Panc1 (cell line): ENCODE measurements at regions not wholly inside any gene's neighbourhood (a gene's known extent, or its start where the extent isn't known, plus 50 kb on each side); places are given as distances from the start of the nearest gene placed in this dataset.

ENCODE experiments used
- ATAC-seq: fragments of 200-7000 bp; cut with Tn5 transposase; 2 replicates; pipeline ENCODE4 v1.9.1; 2020; ENCODE audit warnings: mild to moderate bottlenecking, moderate library complexity
- BruUV-seq: library from RNA; stranded (reverse); fragments of 400-500 nt; replicated peaks from 2 replicates; lab custom pipeline; 2021; lab: Mats Ljungman, UMichigan
- CTCF ChIA-PET: fragments of 300-600 bp; sonication (Branson Sonifier 250); formaldehyde crosslinking; loops from one replicate; lab custom pipeline; 2022; ENCODE audit warnings: antibody characterized with exemption; lab: Charles Lee
- POLR2A ChIA-PET: fragments of 300-600 bp; sonication (Branson Sonifier 250); formaldehyde crosslinking; loops from one replicate; lab custom pipeline; 2022; ENCODE audit warnings: antibody characterized with exemption; lab: Charles Lee
- DNase-seq: peaks from one replicate; pipeline ENCODE4 v3.0.0-alpha.2; 2010; ENCODE audit warnings: low read depth, low spot score
- H3K27ac ChIP-seq: 2 replicates; pipeline ENCODE4 v1.5.1; 2011; ENCODE audit warnings: mild to moderate bottlenecking, low read length, inconsistent platforms
- H3K27me3 ChIP-seq: fragments of 200-500 bp; sonication (Bioruptor generic); 2 replicates; pipeline ENCODE4 v1.6.0; 2014; ENCODE audit warnings: low read length, inconsistent platforms; ENCODE audit not compliant: control insufficient read depth, insufficient read depth
- H3K36me3 ChIP-seq: fragments of 200-500 bp; sonication (Bioruptor generic); 2 replicates; pipeline ENCODE4 v1.5.1; 2014; ENCODE audit warnings: inconsistent platforms, mild to moderate bottlenecking, low read length, moderate library complexity; ENCODE audit not compliant: control insufficient read depth, insufficient read depth
- H3K4me1 ChIP-seq: 2 replicates; pipeline ENCODE4 v1.5.1; 2011; ENCODE audit warnings: inconsistent platforms, mild to moderate bottlenecking, low read length, moderate library complexity; ENCODE audit not compliant: control insufficient read depth, insufficient read depth
- H3K4me3 ChIP-seq, 2 experiments: 2 replicates each; pipeline ENCODE4 v1.5.1; 2011 to 2012; ENCODE audit warnings: low read depth in 2 of 2, low read length in 2 of 2, mild to moderate bottlenecking in 2 of 2, inconsistent platforms in 1 of 2, moderate library complexity in 1 of 2
- H3K9me3 ChIP-seq: fragments of 200-500 bp; sonication (Bioruptor generic); 2 replicates; pipeline ENCODE4 v1.5.1; 2014; ENCODE audit warnings: low read depth, mild to moderate bottlenecking, inconsistent platforms, low read length, moderate library complexity; ENCODE audit not compliant: control insufficient read depth, insufficient read depth
- CTCF ChIP-seq: fragments of 450-650 bp; IDR thresholded peaks from 2 replicates; pipeline ENCODE4 v1.5.1; 2017; ENCODE audit warnings: mild to moderate bottlenecking
- POLR2AphosphoS5 ChIP-seq: IDR thresholded peaks from 2 replicates; pipeline ENCODE4 v1.6.1; 2012; ENCODE audit warnings: mild to moderate bottlenecking, low read depth, low read length, moderate library complexity
- REST ChIP-seq, 2 experiments: IDR thresholded peaks; 2 replicates each; pipeline ENCODE4 v1.6.1; 2011 to 2012; ENCODE audit warnings: low read depth in 2 of 2, control low read depth in 1 of 2, low read length in 1 of 2, mild to moderate bottlenecking in 1 of 2, moderate library complexity in 1 of 2; ENCODE audit not compliant: insufficient read depth in 1 of 2
- SIN3A ChIP-seq: IDR thresholded peaks from 2 replicates; pipeline ENCODE4 v1.6.1; 2012; ENCODE audit warnings: low read depth, mild to moderate bottlenecking, low read length, moderate library complexity, borderline replicate concordance; ENCODE audit not compliant: insufficient read depth
- TCF7L2 ChIP-seq: IDR thresholded peaks from 2 replicates; pipeline ENCODE4 v1.6.1; 2011; ENCODE audit warnings: mild to moderate bottlenecking, low read depth, low read length, inconsistent platforms
- in situ Hi-C: cut with HindIII; loops from 2 replicates; pipeline ENCODE4 v1.10.0; 2016; ENCODE audit warnings: low sequenced_read_pairs, low pct_unique_long_range_greater_than_20kb
- intact Hi-C: fragments of 100-400 bp; cut with micrococcal nuclease; formaldehyde crosslinking; loops from one replicate; pipeline ENCODE4 v1.10.0; 2022; ENCODE audit not compliant: unreplicated experiment

- CTCF ChIA-PET, result no interaction called here
- ATAC-seq (no peak), DNase-seq (no peak)
- Histone ChIP-seq H3K36me3 (no peaks in the 10 kb centered on the region), H3K27me3 (no peaks in the 10 kb centered on the region), H3K27ac (no peak overlapping the region), H3K9me3 (no peaks in the 10 kb centered on the region), H3K4me1 (no peaks in the 10 kb centered on the region), H3K4me3 (no peak overlapping the region)
- POLR2A ChIA-PET, result no interaction called here
- TF ChIP-seq CTCF (no peak), SIN3A (no peak), POLR2AphosphoS5 (no peak), TCF7L2 (no peak), REST (IDR thresholded peaks at IDR 0.05; ENCODE audit: insufficient read depth in 1 of 2, low read depth in 2 of 2, low read length in 1 of 2) (no peak)
- in situ Hi-C loops (no loop called here), intact Hi-C loops (no loop called here)
- no TSS peak for BruUV-seq
Measured at GRCh38 chr4:11593576-11594116, 165.0 kb upstream of the HS3ST1 start.

GRCh38 chr4:11592276-11592675 lies 163.6 kb upstream of the HS3ST1 start:
- TF ChIP-seq TCF7L2 (no peak), POLR2AphosphoS5 (no peak), CTCF (no peak), SIN3A (no peak), REST (IDR thresholded peaks at IDR 0.05; ENCODE audit: insufficient read depth in 1 of 2, low read depth in 2 of 2, low read length in 1 of 2) (no peak)
- DNase-seq, result no peak
- ChIA-PET POLR2A (no interaction called here), CTCF (no interaction called here)
- H3K27ac ChIP-seq, result no peak overlapping the region
- H3K4me3 ChIP-seq, result no peak overlapping the region
- no peaks in the 10 kb centered on the region for H3K4me1 ChIP-seq
- H3K27me3 ChIP-seq, result no peaks in the 10 kb centered on the region
- intact Hi-C loops (no loop called here), in situ Hi-C loops (no loop called here)
- BruUV-seq, result no TSS peak
- no peaks in the 10 kb centered on the region for H3K36me3 ChIP-seq
- no peaks in the 10 kb centered on the region for H3K9me3 ChIP-seq
- ATAC-seq, result no peak
